ENCODE measurements at regions not wholly inside any gene's neighbourhood (a gene's known extent, or its start where the extent isn't known, plus 50 kb on each side); places are given as distances from the start of the nearest gene placed in this dataset.

GRCh38 chr11:26043665-26044064 is 288.3 kb upstream of the ANO3 start:
- Mint-ChIP-seq H3K36me3 (no peaks in the 10 kb centered on the region), H3K27ac (no peak overlapping the region), H3K4me3 (no peak overlapping the region), H3K9me3 (no peaks in the 10 kb centered on the region), H3K4me1 (no peaks in the 10 kb centered on the region), H3K27me3 (ENCODE audit: low read depth) (no peaks in the 10 kb centered on the region)
- ChIA-PET CTCF (no interaction called here), POLR2A (no interaction called here)
- no peak for DNase-seq (ENCODE audit: low spot score)
- TF ChIP-seq NFYB (CRISPR knock-in tag; conservative IDR thresholded peaks at IDR 0.05; ENCODE audit: low read depth): no peak
- no peak for TF ChIP-seq ZNF219 (CRISPR knock-in tag; IDR thresholded peaks at IDR 0.05; ENCODE audit: borderline replicate concordance)
- no peak for TF ChIP-seq ELF4 (CRISPR knock-in tag; IDR thresholded peaks at IDR 0.05; ENCODE audit: low read depth)
- no peak for TF ChIP-seq JUN (CRISPR knock-in tag; IDR thresholded peaks at IDR 0.05)
- no peak for TF ChIP-seq ZBTB43 (CRISPR knock-in tag; IDR thresholded peaks at IDR 0.05)
- TF ChIP-seq ZMAT4 (CRISPR knock-in tag; IDR thresholded peaks at IDR 0.05): no peak
- no peak for TF ChIP-seq TEAD4 (CRISPR knock-in tag; IDR thresholded peaks at IDR 0.05)
- no peak for TF ChIP-seq FOXJ3 (CRISPR knock-in tag; IDR thresholded peaks at IDR 0.05; ENCODE audit: borderline replicate concordance)
- TF ChIP-seq ZNF423 (CRISPR knock-in tag; IDR thresholded peaks at IDR 0.05): no peak
- no peak for TF ChIP-seq CDX4 (CRISPR knock-in tag; IDR thresholded peaks at IDR 0.05; ENCODE audit: borderline replicate concordance)
- no peak for TF ChIP-seq MXD4 (CRISPR knock-in tag; IDR thresholded peaks at IDR 0.05; ENCODE audit: borderline replicate concordance)
- TF ChIP-seq ZNF671 (CRISPR knock-in tag; IDR thresholded peaks at IDR 0.05): no peak
- TF ChIP-seq CREB1 (CRISPR knock-in tag; IDR thresholded peaks at IDR 0.05): no peak
- TF ChIP-seq MAX (CRISPR knock-in tag; IDR thresholded peaks at IDR 0.05): no peak
- no peak for ATAC-seq

GRCh38 chr11:26044389-26044788 is 287.5 kb upstream of the ANO3 start:
- Mint-ChIP-seq H3K27me3 (ENCODE audit: low read depth) (no peaks in the 10 kb centered on the region), H3K27ac (no peak overlapping the region), H3K4me3 (no peak overlapping the region), H3K4me1 (peaks cover 2% of the 10 kb centered on the region; the same call in 1 of the 2 replicates), H3K9me3 (no peaks in the 10 kb centered on the region), H3K36me3 (no peaks in the 10 kb centered on the region)
- DNase-seq (ENCODE audit: low spot score): no peak
- ATAC-seq: no peak
- TF ChIP-seq GABPB1 (CRISPR knock-in tag; IDR thresholded peaks at IDR 0.05) (no peak), ESRRA (CRISPR knock-in tag; IDR thresholded peaks at IDR 0.05; ENCODE audit: borderline replicate concordance) (no peak), ZNF671 (CRISPR knock-in tag; IDR thresholded peaks at IDR 0.05) (no peak), ATF3 (CRISPR knock-in tag; conservative IDR thresholded peaks at IDR 0.05) (no peak), MXD4 (CRISPR knock-in tag; IDR thresholded peaks at IDR 0.05; ENCODE audit: borderline replicate concordance) (no peak)
- ChIA-PET CTCF (no interaction called here), POLR2A (no interaction called here)

- H3K4me3 Mint-ChIP-seq: no peak overlapping the region
- DNase-seq (ENCODE audit: low spot score): no peak
- CTCF ChIA-PET: no interaction called here
- no peak for ATAC-seq
- peaks cover 2% of the 10 kb centered on the region; the same call in 1 of the 2 replicates for H3K4me1 Mint-ChIP-seq
- POLR2A ChIA-PET: no interaction called here
- no peaks in the 10 kb centered on the region for H3K9me3 Mint-ChIP-seq
- H3K27me3 Mint-ChIP-seq (ENCODE audit: low read depth): no peaks in the 10 kb centered on the region
- H3K36me3 Mint-ChIP-seq: no peaks in the 10 kb centered on the region
- H3K27ac Mint-ChIP-seq: no peak overlapping the region
- TF ChIP-seq RORB (CRISPR knock-in tag; IDR thresholded peaks at IDR 0.05): no peak
- TF ChIP-seq ESRRA (CRISPR knock-in tag; IDR thresholded peaks at IDR 0.05; ENCODE audit: borderline replicate concordance): no peak
- TF ChIP-seq ETV6 (CRISPR knock-in tag; IDR thresholded peaks at IDR 0.05): no peak
- TF ChIP-seq USF2 (CRISPR knock-in tag; IDR thresholded peaks at IDR 0.05): no peak
- TF ChIP-seq ATF1 (CRISPR knock-in tag; IDR thresholded peaks at IDR 0.05): no peak
- no peak for TF ChIP-seq ATF6 (CRISPR knock-in tag; IDR thresholded peaks at IDR 0.05)
- TF ChIP-seq ELF4 (CRISPR knock-in tag; IDR thresholded peaks at IDR 0.05; ENCODE audit: low read depth): no peak
- TF ChIP-seq OVOL2 (CRISPR knock-in tag; IDR thresholded peaks at IDR 0.05; ENCODE audit: borderline replicate concordance): no peak
- TF ChIP-seq ZBTB21 (CRISPR knock-in tag; IDR thresholded peaks at IDR 0.05; ENCODE audit: borderline replicate concordance): no peak
- TF ChIP-seq PREB (CRISPR knock-in tag; IDR thresholded peaks at IDR 0.05; ENCODE audit: borderline replicate concordance): no peak
- TF ChIP-seq SP1 (CRISPR knock-in tag; conservative IDR thresholded peaks at IDR 0.05): no peak
Measured at GRCh38 chr11:26045082-26045481, 286.8 kb upstream of the ANO3 start.
